ENCODE measurements at regions not wholly inside any gene's neighbourhood (a gene's known extent, or its start where the extent isn't known, plus 50 kb on each side); places are given as distances from the start of the nearest gene placed in this dataset.

DNA sequence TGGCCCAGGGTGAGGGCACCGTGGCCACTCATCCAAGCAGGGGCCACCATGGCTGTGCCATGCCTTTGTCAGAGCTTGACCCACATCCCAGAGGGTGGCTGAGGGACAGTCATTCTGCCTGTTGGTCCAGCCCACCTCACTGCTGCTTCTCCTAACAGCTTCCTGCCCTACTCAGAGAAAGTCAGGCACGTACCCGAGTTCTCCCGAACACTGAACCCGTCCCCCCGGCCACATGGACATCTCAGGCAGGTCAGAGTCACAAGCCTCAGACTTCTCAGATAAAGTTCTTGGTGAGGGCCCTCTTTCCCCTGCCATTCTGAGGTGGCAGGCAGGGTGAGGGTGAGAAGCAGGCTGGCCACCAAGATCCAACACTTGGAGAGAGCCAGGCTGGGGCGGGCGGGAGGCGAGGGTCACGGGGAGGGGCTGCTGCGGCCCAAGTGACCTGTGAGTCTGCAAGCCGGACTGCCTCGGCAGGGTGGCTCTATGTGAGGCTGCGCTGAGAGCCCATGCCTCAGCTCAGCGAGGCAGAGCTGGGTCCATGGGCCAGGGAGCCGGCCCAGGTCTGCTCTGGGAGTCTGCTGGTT lies 317.8 kb downstream of the TMEM121 start:
- Mint-ChIP-seq H3K9me3 (peaks cover 75% of the 10 kb centered on the region), H3K4me1 (no peaks in the 10 kb centered on the region), H3K36me3 (ENCODE audit: low read depth) (peaks cover 18% of the 10 kb centered on the region), H3K27me3 (ENCODE audit: low read depth, poor library complexity) (peaks cover 8% of the 10 kb centered on the region), H3K27ac (no peak overlapping the region), H3K4me3 (no peak overlapping the region)
- TF ChIP-seq, protein P1, sequence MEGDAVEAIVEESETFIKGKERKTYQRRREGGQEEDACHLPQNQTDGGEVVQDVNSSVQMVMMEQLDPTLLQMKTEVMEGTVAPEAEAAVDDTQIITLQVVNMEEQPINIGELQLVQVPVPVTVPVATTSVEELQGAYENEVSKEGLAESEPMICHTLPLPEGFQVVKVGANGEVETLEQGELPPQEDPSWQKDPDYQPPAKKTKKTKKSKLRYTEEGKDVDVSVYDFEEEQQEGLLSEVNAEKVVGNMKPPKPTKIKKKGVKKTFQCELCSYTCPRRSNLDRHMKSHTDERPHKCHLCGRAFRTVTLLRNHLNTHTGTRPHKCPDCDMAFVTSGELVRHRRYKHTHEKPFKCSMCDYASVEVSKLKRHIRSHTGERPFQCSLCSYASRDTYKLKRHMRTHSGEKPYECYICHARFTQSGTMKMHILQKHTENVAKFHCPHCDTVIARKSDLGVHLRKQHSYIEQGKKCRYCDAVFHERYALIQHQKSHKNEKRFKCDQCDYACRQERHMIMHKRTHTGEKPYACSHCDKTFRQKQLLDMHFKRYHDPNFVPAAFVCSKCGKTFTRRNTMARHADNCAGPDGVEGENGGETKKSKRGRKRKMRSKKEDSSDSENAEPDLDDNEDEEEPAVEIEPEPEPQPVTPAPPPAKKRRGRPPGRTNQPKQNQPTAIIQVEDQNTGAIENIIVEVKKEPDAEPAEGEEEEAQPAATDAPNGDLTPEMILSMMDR (IDR thresholded peaks at IDR 0.05) = no peak
- DNase-seq = no peak

DNA sequence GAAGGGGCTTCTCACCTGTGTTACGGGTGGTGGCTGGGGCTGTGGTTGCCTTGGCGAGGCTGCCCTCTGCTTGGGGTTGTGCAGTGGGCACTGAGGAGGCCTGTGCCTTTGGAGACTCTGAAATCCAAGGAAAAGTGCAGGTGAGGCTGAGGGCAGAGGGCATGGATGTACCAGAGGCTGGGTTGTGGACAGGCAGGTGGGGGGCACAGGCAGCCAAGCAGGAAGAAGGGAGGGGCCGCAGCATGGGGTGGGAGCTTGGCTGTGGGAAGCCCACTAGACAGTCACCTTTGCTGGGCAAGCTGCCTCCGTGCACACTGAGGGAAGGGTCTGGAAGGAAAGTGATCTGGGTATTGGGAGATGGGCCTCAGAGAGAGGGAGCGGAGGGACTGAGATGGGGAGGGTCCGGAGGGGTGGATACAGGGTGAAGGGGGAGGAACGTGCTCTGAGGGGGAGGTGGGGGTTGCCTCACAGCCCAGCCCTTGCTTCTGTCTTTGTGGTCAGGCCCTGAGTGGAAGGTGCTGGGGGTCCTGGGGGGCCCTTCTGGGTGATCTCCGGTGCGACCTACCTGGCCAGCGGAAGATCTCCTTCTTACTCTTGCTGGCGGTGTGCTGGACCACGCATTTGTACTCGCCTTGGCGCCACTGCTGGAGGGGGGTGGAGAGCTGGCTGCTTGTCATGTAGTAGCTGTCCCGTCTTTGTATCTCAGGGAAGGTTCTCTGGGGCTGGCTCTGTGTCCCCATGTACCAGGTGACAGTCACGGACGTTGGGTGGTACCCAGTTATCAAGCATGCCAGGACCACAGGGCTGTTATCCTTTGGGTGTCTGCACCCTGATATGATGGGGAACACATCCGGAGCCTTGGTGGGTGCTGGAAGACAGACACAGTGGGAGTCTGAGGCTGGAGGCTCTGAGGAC lies 318.7 kb downstream of the TMEM121 start:
- Mint-ChIP-seq H3K4me1 (no peaks in the 10 kb centered on the region), H3K4me3 (no peak overlapping the region), H3K27me3 (ENCODE audit: low read depth, poor library complexity) (peaks cover 8% of the 10 kb centered on the region), H3K36me3 (ENCODE audit: low read depth) (peaks cover 18% of the 10 kb centered on the region), H3K27ac (no peak overlapping the region), H3K9me3 (peaks cover 74% of the 10 kb centered on the region)
- no peak for DNase-seq
- TF ChIP-seq, protein P1 (IDR thresholded peaks at IDR 0.05) = no peak

DNA sequence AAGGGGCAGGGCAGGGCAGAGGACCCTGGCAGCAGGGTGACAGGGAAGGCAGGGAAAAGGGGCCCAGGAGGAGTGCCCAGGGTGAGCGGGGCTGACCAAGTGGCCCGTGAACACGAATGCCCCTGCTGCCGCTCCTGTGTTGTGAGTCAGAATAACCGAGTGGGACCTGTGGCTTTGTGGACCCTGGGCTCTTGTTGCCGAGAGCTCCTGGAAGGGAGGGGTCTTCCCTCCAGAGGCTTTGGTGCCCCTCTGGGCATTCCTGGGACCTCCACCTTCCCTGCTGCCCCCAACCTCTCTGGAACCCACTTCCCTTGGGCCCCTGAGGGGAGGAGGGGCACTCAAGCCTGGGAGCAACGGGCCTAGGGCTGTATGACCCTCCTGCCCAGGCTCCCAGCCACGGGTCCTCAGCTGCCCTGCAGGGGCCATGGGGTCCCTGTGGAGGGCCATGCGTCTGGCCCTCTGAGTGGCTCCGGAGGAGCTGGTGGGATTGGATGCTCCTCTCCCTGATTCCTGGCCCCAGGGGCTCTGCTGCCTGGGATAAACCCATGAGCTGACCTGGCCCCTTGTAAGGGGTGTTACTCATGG lies 319.4 kb downstream of the TMEM121 start:
- TF ChIP-seq, protein P1 (IDR thresholded peaks at IDR 0.05) = no peak
- peaks cover 8% of the 10 kb centered on the region for H3K27me3 Mint-ChIP-seq (ENCODE audit: low read depth, poor library complexity)
- no peak for DNase-seq
- H3K27ac Mint-ChIP-seq = no peak overlapping the region
- H3K4me3 Mint-ChIP-seq = no peak overlapping the region
- H3K36me3 Mint-ChIP-seq (ENCODE audit: low read depth) = peaks cover 18% of the 10 kb centered on the region
- H3K9me3 Mint-ChIP-seq = peaks cover 77% of the 10 kb centered on the region
- no peaks in the 10 kb centered on the region for H3K4me1 Mint-ChIP-seq

DNA sequence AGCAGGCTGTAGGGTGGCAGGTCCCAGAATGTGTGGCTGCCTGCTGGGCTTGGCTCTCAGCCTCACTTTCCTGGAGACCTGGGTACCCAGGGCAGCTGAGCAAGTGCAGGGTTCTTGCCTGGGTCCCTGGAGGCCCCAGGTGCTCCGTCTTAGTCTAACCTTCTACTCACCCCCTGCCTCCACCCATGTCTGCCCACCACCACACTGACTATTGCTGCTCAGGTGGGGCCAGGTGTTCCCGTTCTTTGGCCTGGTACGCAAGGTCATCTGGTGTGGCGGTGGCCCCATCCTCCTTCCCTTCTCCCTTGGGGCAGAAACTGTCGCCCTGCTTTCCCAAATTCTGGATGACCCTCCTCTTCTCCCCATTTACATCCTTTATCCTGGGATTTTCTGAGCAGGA lies 319.9 kb downstream of the TMEM121 start:
- DNase-seq = no peak
- Mint-ChIP-seq H3K4me1 (no peaks in the 10 kb centered on the region), H3K36me3 (ENCODE audit: low read depth) (peaks cover 18% of the 10 kb centered on the region), H3K9me3 (peaks cover 82% of the 10 kb centered on the region), H3K4me3 (no peak overlapping the region), H3K27ac (no peak overlapping the region), H3K27me3 (ENCODE audit: low read depth, poor library complexity) (peaks cover 8% of the 10 kb centered on the region)
- TF ChIP-seq, protein P1 (IDR thresholded peaks at IDR 0.05) = no peak

DNA sequence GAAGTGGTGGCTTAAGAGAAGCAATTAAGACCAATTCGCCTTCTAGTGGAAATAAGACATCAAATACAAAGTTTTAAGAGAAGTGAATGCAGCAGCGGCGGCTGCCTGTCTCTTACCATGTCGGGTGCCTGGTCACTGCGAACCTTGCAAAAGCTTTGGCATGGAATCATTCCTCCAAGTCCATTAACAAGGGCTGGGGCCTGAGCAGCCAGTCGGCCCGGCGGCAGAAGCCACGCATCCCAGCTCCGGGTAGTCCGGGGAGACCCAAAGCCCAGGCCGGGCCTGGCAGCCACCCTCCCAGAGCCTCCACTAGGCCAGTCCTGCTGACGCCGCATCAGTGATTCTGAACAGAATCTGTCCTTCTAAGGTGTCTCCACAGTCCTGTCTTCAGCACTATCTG lies 321.0 kb downstream of the TMEM121 start:
- Mint-ChIP-seq H3K4me3 (no peak overlapping the region), H3K36me3 (ENCODE audit: low read depth) (peaks cover 12% of the 10 kb centered on the region), H3K27ac (no peak overlapping the region), H3K9me3 (peaks cover 80% of the 10 kb centered on the region), H3K4me1 (no peaks in the 10 kb centered on the region), H3K27me3 (ENCODE audit: low read depth, poor library complexity) (peaks cover 4% of the 10 kb centered on the region)
- TF ChIP-seq, protein P1 (IDR thresholded peaks at IDR 0.05) = no peak
- no peak for DNase-seq
